HG02970 (cell line): ENCODE measurements at regions not wholly inside any gene's neighbourhood (a gene's known extent, or its start where the extent isn't known, plus 50 kb on each side); places are given as distances from the start of the nearest gene placed in this dataset.

Experiments used
- ATAC-seq: cut with Tn5 transposase; IDR thresholded peaks from one replicate; pipeline ENCODE4 v1.9.1; 2021; ENCODE audit warnings: mild to moderate bottlenecking, moderate library complexity, moderate number of reproducible peaks; ENCODE audit not compliant: unreplicated experiment, low FRiP score

- no peak for ATAC-seq
These were observed 86.8 kb upstream of the VAV3 start for GRCh38 chr1:108051631-108052377.

GRCh38 chr1:108050911-108051629 is 86.1 kb upstream of the VAV3 start:
- ATAC-seq = no peak

GRCh38 chr1:108050158-108050557 is 85.2 kb upstream of the VAV3 start:
- no peak for ATAC-seq

GRCh38 chr1:108049178-108049819 is 84.3 kb upstream of the VAV3 start:
- ATAC-seq = no peak

GRCh38 chr1:108048301-108049177 is 83.6 kb upstream of the VAV3 start:
- ATAC-seq = no peak

- no peak for ATAC-seq
These were observed 82.1 kb upstream of the VAV3 start for GRCh38 chr1:108047085-108047484.

- ATAC-seq = no peak
These were observed 81.0 kb upstream of the VAV3 start for GRCh38 chr1:108046026-108046425.

GRCh38 chr1:108045460-108045859 is 80.5 kb upstream of the VAV3 start:
- no peak for ATAC-seq

GRCh38 chr1:108044318-108044717 is 79.3 kb upstream of the VAV3 start:
- no peak for ATAC-seq

GRCh38 chr1:108043707-108044106 is 78.7 kb upstream of the VAV3 start:
- ATAC-seq = no peak

GRCh38 chr1:108042610-108043009 is 77.6 kb upstream of the VAV3 start:
- ATAC-seq = no peak

GRCh38 chr1:108041360-108042142 is 76.6 kb upstream of the VAV3 start:
- no peak for ATAC-seq

- ATAC-seq = no peak
These were observed 73.8 kb upstream of the VAV3 start for GRCh38 chr1:108038653-108039236.

GRCh38 chr1:108036796-108037562 is 72.0 kb upstream of the VAV3 start:
- ATAC-seq = no peak

- no peak for ATAC-seq
These were observed 69.4 kb upstream of the VAV3 start for GRCh38 chr1:108034396-108034795.

GRCh38 chr1:108033550-108033951 is 68.6 kb upstream of the VAV3 start:
- no peak for ATAC-seq

- ATAC-seq = no peak
These were observed 63.9 kb upstream of the VAV3 start for GRCh38 chr1:108028841-108029388.

- ATAC-seq = no peak
These were observed 62.4 kb upstream of the VAV3 start for GRCh38 chr1:108027389-108027788.
